Choroid plexus epithelial cell (primary cell): ENCODE measurements at regions not wholly inside any gene's neighbourhood (a gene's known extent, or its start where the extent isn't known, plus 50 kb on each side); places are given as distances from the start of the nearest gene placed in this dataset.
"Not testable (repeated sequence)": the region's sequence is repeated elsewhere in the genome, so short reads cannot be mapped to it uniquely, and the experiment has no call there.

Experiments
- DNase-seq: peaks from one replicate; pipeline ENCODE4 v3.0.0-alpha.2; 2010; ENCODE audit warnings: low read depth
- H3K4me3 ChIP-seq: 2 replicates; pipeline ENCODE4 v1.5.1; 2011; ENCODE audit warnings: low read depth, mild to moderate bottlenecking, control low read depth, low read length, moderate library complexity
- CTCF ChIP-seq: conservative IDR thresholded peaks from 2 replicates; pipeline ENCODE4 v1.5.1; 2011; ENCODE audit warnings: low read depth, mild to moderate bottlenecking, control low read depth, inconsistent platforms, low read length, moderate library complexity

- DNase-seq: no peak
- no peak overlapping the region for H3K4me3 ChIP-seq
- TF ChIP-seq CTCF: no peak
These were observed 691.9 kb upstream of the SLITRK6 start for GRCh38 chr13:86491121-86491520.

- H3K4me3 ChIP-seq, DNase-seq: not testable (repeated sequence)
These were observed 702.7 kb upstream of the SLITRK6 start for GRCh38 chr13:86501931-86502330.

- DNase-seq: no peak
- no peak overlapping the region for H3K4me3 ChIP-seq
- no peak for TF ChIP-seq CTCF
These were observed 711.6 kb upstream of the SLITRK6 start for GRCh38 chr13:86510792-86511191.

GRCh38 chr13:86541461-86541860 lies 742.2 kb upstream of the SLITRK6 start:
- no peak for TF ChIP-seq CTCF

GRCh38 chr13:86554066-86554465 lies 754.8 kb upstream of the SLITRK6 start:
- DNase-seq: no peak
- H3K4me3 ChIP-seq: no peak overlapping the region
- no peak for TF ChIP-seq CTCF

More at GRCh38 chr13:86541461-86541860, 742.2 kb upstream of the SLITRK6 start:
- no peak overlapping the region for H3K4me3 ChIP-seq
- no peak for DNase-seq

DNA sequence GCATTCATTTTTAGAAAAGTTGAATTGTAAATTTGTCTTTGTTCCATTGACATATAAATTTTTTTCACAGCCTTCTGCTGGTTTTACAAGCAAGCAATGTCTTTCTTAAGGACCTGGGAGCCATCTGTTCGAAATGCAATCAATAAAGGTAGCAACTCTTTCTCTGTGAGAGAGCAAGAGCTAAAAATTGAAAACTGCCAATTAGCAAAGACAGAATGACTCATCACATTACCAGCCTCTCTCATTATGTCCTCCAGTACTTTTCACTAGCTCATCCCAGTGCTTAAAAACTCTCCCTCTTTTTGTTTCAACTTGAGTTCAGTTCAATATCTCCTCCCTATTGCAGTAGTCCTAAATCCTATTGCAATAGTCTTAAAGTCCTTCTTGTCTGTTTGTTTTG lies 760.7 kb upstream of the SLITRK6 start:
- H3K4me3 ChIP-seq: no peak overlapping the region
- no peak for TF ChIP-seq CTCF
- DNase-seq: no peak

DNA sequence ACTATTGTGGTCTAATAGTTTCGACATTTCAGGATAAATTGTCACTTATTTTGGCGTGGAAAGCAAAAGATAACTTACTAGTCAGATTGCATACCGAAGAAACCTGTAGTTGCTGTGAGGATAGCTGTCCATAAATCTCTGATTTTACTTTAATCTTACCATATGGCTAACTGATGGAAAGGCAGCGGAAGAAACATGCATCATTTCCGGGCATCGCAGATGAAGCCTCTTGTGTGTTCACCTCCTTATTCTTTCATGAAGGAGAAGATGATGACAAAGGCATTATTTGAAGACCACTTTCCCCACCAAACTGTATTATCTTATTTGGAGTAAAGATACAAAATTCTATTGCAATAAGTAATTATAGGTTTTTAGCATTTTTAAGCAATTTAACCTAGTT lies 763.6 kb upstream of the SLITRK6 start:
- no peak for TF ChIP-seq CTCF
- H3K4me3 ChIP-seq: no peak overlapping the region
- DNase-seq: no peak

DNA sequence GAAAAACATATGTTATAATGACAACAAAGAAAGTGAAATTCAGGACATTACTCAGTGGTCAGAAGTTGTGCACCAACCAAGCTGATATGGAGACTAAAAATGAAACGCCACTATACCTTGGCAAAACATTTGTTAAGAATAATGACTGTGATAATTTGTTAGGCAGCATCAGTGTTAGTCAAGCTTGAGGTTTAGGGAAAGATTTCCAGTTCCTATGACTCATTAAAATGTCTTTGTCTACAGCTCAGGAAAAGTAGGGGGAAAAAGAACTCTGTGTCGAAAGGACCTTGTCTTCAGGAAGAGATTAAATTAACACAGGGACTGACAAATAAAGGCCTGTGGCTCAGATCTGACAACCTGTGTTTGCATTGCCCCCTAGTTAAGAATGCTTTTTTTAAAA lies 764.1 kb upstream of the SLITRK6 start:
- H3K4me3 ChIP-seq: no peak overlapping the region
- peak; percentile 51 for DNase-seq
- no peak for TF ChIP-seq CTCF
